ENCODE measurements at regions not wholly inside any gene's neighbourhood (a gene's known extent, or its start where the extent isn't known, plus 50 kb on each side); places are given as distances from the start of the nearest gene placed in this dataset.
A peak's percentile ranks its signal among the peaks of the same experiment; 100 is the strongest.
"Not testable (repeated sequence)": the region's sequence is repeated elsewhere in the genome, so short reads cannot be mapped to it uniquely, and the experiment has no call there.

DNA sequence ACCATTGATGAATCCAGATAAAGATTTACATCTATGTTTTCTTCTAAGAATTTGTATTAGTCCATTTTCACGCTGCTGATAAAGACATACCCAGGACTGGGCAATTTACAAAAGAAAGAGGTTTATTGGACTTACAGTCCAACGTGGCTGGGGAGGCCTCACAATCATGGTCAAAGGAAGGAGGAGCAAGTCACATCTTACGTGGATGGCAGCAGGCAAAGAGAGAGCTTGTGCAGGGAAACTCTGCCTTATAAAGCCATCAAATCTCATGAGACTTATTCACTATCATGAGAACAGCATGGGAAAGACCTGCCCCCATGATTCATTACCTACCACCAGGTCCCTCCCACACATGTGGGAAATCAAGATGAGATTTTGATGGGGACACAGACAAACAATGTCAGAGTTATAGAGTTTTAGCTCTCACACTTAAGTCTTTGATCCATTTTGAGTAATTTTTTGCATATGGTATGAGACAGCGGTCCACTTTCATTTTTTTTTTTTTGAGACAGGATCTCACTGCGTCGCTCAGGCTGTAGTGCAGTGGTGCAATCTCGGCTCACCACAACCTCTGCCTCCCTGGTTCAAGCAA is 53.5 kb upstream of the JADE2 start:
- DNase-seq (ENCODE audit: low read depth): not testable (repeated sequence)

DNA sequence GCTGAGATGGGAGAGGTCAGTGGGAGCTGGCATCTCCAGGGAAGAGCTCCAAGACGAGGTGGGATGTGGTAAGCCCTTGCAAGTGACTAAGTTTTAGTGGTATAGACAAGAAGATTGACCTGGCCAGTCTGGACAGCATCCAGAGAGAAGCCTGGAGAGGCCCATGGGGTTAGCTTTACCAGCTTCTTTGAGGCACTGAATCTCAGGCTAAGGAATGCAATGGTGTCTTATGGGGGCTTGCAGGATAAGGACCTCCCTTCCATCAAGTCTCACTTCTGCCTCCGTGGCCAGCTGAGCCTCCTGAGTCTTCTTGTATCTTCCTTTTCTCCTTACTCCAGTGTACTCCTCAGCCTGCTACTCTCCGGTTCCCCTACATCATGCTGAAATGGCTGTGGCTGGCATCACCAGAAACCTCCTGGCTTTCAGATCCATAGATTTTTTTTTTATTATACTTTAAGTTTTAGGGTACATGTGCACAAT is 56.5 kb upstream of the JADE2 start:
- no peak for DNase-seq (ENCODE audit: low read depth)

DNA sequence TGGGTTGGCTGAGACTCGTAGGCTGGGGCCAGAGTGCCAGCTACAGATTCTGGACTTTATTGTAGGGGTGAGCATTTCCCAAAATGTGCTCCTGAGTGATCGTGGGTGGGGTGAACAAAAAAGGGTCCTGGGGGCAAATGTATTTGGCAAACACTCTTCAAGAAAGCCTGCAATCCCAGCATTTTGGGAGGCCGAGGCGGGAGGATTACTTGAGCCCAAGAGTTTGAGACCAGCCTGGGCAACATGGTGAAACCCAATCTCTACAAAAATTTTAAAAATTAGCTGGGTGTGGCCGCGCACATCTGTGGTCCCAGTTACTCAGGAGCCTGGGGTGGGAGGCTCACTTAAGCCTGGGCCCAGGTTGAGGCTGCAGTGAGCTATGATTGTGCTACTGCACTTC is 55.5 kb upstream of the CDKN2AIPNL start:
- no peak for DNase-seq (ENCODE audit: low read depth)

DNA sequence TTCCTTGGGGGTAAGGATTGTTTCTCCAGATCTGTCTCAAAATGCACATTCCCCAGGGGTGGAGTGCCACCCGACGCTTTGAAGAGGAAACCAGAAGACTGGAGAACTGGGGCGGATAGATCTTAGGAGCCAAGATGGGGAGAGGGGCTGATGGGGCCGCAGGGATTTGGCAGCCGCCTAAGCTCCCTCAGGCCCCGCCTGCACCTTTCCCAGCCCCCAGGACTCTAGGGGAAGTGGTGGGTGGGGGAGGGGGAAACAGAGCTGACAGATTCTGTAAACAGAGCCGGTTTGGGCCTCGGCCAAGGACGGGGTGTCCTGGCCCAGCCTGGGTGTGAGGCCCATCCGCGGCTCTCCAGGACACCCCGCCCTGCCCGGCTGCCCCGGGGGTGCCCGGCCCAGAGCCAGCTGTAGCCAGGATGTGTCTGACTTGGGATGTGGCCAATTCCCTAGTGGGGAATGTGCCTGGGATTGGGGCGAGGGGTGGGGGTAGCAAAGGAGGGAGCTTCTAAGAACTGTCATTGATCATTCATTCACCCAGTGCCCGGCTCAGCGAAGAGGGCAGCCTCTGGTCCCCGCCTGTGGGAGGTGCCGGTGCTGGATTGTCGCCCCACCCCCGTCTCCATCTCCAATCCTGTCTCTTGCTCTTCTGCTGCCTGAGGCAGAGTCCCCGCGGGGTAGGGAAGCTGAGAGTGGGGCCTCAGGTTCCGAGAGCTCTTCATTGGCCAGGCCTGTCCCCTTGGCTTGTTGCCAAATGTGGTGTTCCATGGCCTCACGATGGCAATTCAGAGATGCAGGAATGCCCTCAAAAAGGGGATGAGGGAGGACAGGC is 54.8 kb upstream of the CDKN2AIPNL start:
- no peak for DNase-seq (ENCODE audit: low read depth)

DNA sequence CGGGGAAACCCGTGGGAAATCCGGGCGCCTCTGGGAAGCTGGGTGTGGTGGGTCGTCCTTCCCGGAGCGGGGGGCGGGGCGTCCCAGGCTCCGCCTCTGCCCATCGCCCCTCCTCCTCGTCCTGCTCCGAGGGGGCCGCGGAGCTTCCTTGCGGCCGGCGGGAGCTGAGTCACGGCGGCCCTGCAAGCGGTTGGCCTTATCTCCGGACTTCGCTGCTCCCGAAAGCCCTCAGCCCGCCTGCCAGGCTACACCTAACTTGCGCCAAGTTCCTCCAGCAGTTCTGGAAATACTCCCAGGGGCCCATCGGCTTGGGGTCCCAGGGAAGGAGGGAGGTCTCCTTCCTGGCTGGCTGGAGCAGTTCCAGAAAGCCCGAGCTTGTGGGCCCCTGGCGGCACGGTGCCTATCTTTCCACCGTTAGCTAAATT is 54.1 kb upstream of the CDKN2AIPNL start:
- peak; percentile 26 for DNase-seq (ENCODE audit: low read depth)

DNA sequence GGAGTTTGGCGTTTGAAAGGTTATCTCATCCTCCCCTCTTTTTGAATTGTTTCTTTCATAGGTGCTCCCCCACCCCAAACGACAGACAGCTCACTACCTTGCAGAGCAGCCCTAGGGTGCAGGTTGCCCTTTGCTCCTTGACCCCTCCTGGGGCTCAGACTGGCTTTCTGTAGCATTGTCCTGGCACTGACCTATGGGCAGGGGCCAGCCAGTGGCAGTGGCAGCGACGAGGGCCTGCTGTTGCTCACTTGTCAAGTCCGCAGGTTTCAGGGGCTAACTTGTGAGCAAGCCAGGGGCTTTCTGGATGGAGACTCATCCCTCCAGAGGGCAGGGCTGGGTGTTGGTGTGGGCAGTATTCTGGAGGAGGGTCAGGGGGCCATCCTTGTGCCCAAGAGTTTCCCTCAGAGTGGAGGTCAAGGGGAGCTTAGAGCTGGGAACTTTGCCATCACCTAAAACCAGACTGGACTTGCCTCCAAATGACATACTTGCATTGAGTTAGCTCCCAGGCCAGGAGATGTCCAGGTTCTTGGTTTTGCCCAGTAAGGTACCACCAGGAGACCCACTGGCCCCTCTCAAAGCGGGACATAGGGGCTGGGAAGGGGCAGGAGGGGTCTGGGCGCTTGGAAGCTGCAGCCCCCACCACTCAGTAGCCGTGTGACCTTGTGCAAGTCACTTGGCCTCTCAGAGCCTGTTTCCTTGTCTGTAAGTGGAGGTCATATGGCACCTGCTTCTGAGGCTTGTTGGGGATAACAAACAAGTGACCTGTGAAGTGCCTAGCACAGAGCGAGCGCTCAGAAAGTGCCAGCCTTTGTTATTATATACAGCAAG is 53.5 kb upstream of the CDKN2AIPNL start:
- DNase-seq (ENCODE audit: low read depth): no peak

DNA sequence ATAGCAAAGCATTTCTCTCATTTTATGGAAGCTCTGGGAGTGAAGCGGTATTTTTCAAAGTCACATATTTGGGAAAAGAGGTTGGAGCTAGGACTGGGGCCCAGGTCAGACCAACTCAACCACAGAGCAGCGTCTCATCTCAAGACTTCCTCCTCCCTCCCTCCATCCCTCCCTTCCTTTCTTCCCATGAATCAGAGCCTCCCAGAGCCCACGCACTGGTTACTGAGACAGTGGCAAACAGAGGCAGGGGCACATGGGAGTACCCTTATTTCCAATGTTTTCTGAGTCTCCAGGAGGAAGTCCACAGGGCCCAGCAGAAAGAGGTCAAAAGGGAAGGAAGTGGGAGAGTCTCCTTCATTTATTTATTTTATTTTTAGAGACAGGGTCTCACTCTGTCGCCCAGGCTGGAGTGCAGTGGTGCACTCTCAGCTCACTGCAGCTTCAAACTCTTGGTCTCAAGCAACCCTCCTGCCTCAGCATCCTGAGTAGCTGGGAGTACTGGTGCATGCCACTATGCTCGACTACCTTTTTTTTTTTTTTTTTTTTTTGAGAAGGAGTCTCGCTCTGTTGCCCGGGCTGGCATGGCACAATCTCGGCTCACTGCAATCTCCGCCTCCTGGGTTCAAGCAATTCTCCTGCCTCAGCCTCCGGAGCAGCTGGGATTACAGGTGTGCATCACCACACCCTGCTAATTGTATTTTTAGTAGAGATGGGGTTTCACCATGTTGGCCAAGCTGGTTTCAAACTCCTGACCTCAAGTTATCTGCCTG is 52.5 kb upstream of the CDKN2AIPNL start:
- no peak for DNase-seq (ENCODE audit: low read depth)

DNA sequence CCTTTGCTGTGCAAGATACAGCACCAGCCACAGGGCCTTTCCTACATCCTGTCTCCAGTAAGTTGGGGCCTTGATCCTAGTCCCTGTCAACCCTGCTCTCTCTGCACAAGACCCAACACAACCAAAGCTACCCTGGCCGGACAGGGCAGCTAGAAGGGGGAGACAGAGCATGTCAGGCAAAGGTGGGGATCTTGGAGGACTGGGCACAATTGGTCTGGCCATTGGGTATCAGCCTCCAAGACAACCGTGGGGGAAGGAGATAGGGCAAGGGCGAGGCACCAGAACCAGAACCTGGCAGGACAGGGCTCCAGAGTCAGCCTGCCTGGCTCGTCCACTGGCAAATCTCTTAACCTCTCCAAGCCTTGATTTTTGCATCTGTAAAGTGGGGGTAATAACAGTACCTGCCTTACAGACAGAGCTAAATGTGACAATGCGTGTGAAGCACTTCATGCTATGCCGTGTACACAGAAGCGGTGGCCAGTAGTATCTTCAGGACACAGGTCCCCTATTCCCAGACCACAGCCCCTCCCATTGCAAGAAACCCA is 51.6 kb upstream of the CDKN2AIPNL start:
- no peak for DNase-seq (ENCODE audit: low read depth)

DNA sequence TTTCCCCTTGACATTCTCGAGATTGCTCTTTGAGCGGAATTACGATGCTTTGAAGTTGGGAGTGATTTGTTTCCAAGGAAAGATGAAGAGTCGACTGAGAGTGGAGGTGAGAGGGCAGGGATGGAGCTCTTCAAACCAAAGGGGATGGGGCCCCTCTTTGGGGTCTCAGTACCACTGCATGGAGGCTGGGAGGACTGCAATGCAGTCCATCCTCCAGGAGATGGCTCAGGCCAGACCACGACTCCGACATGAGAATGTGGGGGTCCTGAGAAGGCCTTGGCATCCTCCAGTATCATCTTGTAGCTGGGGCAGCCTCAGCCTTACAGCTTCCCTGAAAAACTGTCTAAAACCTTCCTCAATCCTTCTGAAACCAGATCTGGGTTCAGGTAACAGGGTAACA is 51.1 kb upstream of the CDKN2AIPNL start:
- DNase-seq (ENCODE audit: low read depth): no peak

DNA sequence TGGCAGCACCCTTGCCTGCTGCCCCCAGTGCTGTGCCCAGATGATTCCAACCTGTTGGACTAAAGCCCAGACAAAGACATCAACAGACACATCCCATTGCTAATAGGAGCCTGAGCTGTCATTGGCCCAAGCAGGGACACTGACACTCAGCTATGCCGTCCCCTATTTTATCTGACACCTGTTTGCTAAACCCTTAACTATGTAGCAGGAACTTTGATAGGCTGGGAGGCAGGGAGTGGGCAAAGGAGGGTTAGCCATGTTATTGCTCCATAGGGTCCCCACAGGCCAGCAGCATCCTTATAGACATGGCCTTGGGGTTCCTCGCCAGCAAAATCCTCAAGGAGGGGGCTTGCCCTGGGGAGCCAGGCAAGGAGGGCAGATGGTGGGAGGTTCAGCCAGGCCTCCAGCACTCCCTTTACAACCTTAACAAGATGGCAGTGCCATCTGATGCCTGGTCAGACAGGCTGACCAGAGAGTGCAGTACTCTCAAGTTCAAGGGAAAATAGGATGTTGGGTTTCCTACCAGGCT is 50.4 kb upstream of the CDKN2AIPNL start:
- no peak for DNase-seq (ENCODE audit: low read depth)
